NCI-H1694 treated with DMSO at 0.1 percent for 48 hours (cell line): ENCODE measurements at regions not wholly inside any gene's neighbourhood (a gene's known extent, or its start where the extent isn't known, plus 50 kb on each side); places are given as distances from the start of the nearest gene placed in this dataset.

Source experiments
- DNase-seq: peaks from one replicate; lab custom pipeline; 2025; lab: John Stamatoyannopoulos, UW

GRCh38 chr2:19719540-19719939 is 182.2 kb downstream of the TTC32 start:
- DNase-seq = no peak

GRCh38 chr2:19717446-19717845 is 184.3 kb downstream of the TTC32 start:
- DNase-seq = no peak

- DNase-seq = no peak
Measured at GRCh38 chr2:19714926-19715325, 186.9 kb downstream of the TTC32 start.

GRCh38 chr2:19712850-19713249 is 188.9 kb downstream of the TTC32 start:
- no peak for DNase-seq

- no peak for DNase-seq
Measured at GRCh38 chr2:19711470-19712372, 190.1 kb downstream of the TTC32 start.

DNA sequence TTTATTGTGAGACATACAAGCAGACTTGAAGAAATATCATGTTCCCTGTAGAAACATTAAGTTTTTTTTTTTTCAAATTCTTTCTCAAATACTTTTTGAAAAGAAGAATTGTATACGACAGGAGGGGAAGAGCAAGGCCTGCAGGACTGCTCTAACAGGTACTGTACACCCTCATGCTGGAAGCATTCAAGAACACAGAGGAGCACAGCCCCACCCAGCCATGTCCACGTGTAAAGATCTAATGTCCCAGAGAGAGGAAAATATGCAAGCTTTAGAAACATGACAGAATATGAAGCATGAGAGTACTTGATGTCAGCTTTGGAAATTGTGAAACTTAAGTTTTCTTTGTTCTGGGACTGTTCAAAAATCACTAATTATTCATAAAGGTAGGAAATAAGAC is 191.6 kb downstream of the TTC32 start:
- DNase-seq = no peak

DNA sequence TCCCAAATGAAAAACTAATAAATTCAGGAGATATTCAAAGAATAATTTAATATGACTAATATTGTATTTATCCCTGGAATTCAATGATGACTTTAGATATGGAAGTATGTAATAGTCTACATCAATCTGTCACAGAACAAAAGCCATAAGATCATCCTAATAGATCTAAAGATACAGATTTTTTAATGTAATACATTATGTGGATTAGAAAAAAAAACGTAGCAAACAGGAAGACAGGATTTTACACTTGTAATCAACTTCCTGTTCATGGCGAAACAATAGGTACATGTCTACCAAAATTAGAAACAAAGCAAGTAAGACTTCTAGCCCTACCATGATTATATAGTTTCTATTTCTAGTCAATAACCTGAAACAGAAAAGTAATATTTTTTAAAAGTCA is 192.2 kb downstream of the TTC32 start:
- DNase-seq = no peak

DNA sequence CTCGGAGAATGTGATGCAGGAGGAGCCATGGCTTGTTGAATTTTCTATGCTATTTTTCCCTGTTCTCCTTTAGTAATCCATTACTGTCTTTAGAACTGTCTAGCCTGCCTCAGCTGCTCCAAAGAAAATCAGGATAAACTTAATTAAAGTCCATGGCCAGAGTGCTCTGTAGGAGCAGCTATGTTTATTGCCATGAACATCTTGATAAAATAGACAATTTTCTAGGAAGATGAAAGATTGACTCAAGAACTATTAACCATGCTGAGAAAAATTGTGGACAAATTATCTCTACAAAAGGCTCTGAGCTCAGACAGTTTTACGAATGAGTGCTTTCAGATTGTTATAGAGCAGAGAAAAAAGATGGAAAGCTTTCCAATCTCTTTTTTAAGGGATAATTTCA is 193.0 kb downstream of the TTC32 start:
- no peak for DNase-seq

DNA sequence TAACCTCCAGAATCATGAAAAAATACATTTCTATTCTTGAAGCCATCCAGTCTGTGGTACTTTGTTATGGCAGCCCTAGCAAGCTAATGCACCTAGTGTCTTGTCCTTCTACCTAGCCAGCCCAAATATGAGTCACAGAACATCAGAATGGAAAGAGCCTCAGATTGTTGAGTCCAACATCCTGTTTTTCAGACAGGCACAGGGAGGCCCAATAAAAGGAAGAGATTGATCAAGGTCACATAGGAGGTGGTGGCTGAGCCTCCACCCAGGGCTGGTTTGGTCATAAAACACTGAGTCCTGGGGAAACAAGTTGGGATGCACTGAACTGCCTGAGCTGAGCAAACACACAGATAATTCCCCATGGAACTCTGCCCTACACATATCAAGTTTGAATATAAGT is 195.5 kb downstream of the TTC32 start:
- DNase-seq = no peak

- DNase-seq = no peak
Measured at GRCh38 chr2:19702267-19702666, 199.5 kb downstream of the TTC32 start.

DNA sequence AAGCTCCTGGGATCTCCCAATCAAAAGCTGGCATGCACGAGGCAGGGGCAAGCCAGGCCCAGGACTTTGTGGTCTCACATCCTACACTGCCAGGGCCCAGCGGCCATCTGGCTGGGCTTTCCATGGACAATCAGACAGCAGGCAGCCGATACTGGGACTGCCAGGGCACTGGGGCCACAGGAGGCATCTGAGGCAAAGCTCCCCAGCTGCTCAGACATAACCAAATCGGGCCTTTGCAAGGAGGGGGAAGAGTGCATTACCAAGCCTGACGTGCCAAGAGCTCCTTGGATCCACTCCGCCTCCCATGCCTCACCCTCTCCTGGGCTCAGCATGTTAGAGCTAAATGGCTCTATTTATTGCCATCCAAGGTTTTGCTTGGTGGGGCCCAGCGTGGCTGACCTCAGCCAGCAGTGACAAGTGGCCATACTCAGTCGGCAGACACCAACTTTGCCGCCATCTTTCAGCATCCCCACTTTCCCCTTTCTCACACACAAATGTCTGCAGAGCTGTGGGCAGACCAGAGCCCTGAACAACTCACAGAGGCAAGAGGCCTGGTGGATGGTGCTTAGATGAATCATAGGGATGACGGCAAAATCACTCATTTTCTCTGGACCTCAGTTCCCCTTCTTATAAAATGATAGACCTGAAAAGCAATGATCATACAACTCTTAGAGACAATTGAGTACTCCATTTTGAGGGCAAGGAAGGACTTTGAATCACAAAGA is 200.8 kb downstream of the TTC32 start:
- DNase-seq = no peak

GRCh38 chr2:19697131-19697530 is 204.7 kb downstream of the TTC32 start:
- no peak for DNase-seq

DNA sequence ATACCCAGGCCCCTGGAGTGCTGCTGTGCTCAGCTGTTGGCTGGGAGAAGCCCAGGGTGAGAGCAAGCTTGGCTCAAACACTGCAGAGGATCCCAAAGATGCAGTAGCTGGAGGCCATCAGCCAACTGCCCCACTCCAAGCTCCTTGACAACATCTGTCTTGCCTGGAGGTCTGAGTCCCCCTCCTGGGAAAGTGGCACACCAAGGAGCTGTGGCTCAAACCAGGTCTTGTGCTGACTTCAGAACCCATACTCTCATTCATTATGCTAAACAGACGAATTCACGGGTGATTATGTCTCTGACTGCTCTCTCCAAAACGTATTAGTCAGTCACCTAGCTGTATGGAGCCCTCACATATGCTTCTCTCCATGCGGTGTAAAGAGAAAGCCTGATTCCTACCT is 206.1 kb downstream of the TTC32 start:
- DNase-seq = no peak

GRCh38 chr2:19691892-19692291 is 209.9 kb downstream of the TTC32 start:
- no peak for DNase-seq

DNA sequence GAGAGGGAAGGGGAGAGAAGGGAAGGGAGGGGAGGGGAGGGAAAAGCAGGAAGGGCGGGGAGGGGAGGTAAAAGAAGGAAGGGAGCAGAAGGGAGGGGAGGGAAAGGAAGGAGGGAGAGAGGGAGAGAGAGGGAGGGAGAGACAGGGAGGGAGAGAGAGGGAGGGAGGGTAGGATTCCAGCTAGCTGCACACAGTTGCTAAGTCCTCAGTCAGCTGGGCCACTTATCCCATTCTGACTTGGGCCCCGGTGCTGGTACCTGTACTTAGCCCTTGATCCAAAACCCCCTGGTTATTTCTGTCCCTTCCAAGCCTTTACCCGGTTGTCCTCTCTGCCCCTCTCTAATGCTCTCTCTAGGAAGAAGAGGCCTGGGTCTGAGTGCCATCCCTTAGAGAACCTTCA is 211.4 kb downstream of the TTC32 start:
- DNase-seq = no peak

GRCh38 chr2:19689646-19690168 is 212.1 kb downstream of the TTC32 start:
- DNase-seq = no peak

- DNase-seq = no peak
Measured at GRCh38 chr2:19688059-19688458, 213.7 kb downstream of the TTC32 start.

- DNase-seq = no peak
Measured at GRCh38 chr2:19687017-19687659, 214.6 kb downstream of the TTC32 start.

DNA sequence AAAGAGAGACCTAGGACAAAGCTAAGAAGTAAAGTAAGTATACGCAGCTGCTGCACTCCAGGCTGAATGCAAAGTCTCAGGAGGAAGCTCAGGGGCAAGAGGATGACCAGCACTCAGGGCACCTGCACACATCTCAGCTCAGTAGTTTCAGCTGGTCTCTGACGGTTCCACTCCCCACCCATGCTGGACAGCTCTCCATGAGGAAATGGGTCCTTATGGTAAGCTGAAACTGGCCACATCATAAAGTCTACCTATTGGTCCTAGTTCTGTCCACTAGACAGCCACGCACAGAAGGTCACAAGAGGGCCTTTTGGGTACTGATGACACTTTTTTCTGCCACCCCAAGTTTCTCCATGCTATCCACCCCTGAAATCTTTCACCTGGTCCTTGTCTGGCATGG is 215.3 kb downstream of the TTC32 start:
- DNase-seq = no peak

GRCh38 chr2:19685731-19686130 is 216.1 kb downstream of the TTC32 start:
- no peak for DNase-seq

GRCh38 chr2:19684516-19684915 is 217.3 kb downstream of the TTC32 start:
- DNase-seq = no peak

GRCh38 chr2:19683556-19683955 is 218.2 kb downstream of the TTC32 start:
- DNase-seq = no peak

DNA sequence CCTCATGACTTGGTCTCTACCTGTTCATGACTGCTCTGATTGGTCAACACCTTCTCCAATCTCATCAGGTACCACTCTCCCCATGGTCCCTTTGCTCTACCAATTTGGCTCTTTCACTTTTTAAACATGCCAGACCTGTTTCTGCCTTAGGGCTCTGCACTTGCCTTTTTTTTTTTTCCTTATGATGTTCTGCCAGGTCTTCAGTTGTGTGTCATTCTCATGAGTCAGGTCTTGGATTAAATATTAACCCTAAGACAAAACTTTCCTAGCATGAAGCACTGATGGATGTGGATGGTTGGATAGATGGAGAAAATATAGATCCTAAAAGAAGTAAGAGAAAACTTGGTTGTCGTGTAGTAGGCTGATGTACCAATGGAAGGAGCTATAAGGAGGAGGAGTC is 219.3 kb downstream of the TTC32 start:
- DNase-seq = no peak
